Tibial artery (tissue), 4 donors: ENCODE measurements at regions not wholly inside any gene's neighbourhood (a gene's known extent, or its start where the extent isn't known, plus 50 kb on each side); places are given as distances from the start of the nearest gene placed in this dataset.

Experiments
- DNase-seq, 2 donors: peaks; one replicate each; pipeline ENCODE4 v3.0.0-alpha.2; 2019
- H3K27ac ChIP-seq, 2 donors: fragments of 200-600 bp; sonication (generic) in 1 of 2; 1 replicate in 1 of 2; 2 replicates in 1 of 2; pipeline ENCODE4 v1.5.1; 2018 to 2019; ENCODE audit warnings: mild to moderate bottlenecking in 1 of 2
- H3K27me3 ChIP-seq, 2 donors: fragments of 200-600 bp; sonication (generic) in 1 of 2; one replicate each; pipeline versions ENCODE4 v1.5.1 to v1.6.0; 2016 to 2019
- H3K36me3 ChIP-seq, 3 donors: fragments of 200-600 bp; sonication (generic) in 2 of 3; one replicate each; pipeline ENCODE4 v1.5.1; 2016 to 2019; ENCODE audit warnings: mild to moderate bottlenecking in 2 of 3
- H3K4me1 ChIP-seq, 4 donors: fragments of 200-600 bp; sonication (generic) in 2 of 4; 1 replicate in 3 of 4; 2 replicates in 1 of 4; pipeline ENCODE4 v1.5.1; 2016 to 2019
- H3K4me3 ChIP-seq, 2 donors: fragments of 200-600 bp; sonication (generic) in 1 of 2; 1 replicate in 1 of 2; 2 replicates in 1 of 2; pipeline ENCODE4 v1.5.1; 2018 to 2019; ENCODE audit warnings: mild to moderate bottlenecking in 2 of 2
- H3K9me3 ChIP-seq, 3 donors: fragments of 200-600 bp; sonication (generic) in 1 of 3; one replicate each; pipeline ENCODE4 v1.5.1; 2016 to 2019
- CTCF ChIP-seq, 2 experiments: fragments of 200-600 bp in 1 of 2; fragments of 450-650 bp in 1 of 2; IDR thresholded peaks; one replicate each; pipeline ENCODE4 v1.5.1; 2017 to 2019; ENCODE audit warnings: antibody characterized with exemption in 2 of 2, mild to moderate bottlenecking in 1 of 2, moderate library complexity in 1 of 2
- intact Hi-C: fragments of 100-400 bp; cut with DNase I; formaldehyde crosslinking; loops from one replicate; pipeline ENCODE4 v1.15.0; 2023; ENCODE audit warnings: low total_unique reads

DNA sequence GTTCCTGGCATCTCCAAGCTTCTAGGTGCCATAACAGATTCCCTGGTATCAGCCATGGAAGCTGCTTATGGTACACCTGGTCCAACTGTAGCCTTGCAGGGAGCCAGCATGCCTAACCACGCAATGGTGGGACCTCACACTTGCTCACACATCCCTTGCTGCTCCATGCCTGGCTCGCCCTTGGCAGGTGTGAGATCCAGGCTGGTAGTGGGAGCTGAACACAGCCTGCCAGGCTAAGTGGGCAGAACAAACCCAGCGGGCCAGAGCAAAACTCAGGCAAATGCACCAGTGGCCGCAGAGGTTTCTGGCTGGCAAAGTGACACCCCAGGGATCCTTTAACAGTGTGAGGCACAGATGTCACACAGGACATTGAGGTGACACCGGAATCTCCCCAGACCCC lies 185.8 kb downstream of the NDUFA10 start:
- peaks cover 0 to 5% (median 0%) of the 10 kb centered on the region in 3 donors for H3K9me3 ChIP-seq
- no peaks in the 10 kb centered on the region for H3K36me3 ChIP-seq
- no peak for TF ChIP-seq CTCF (IDR thresholded peaks at IDR 0.05)
- intact Hi-C loops = no loop called here
- H3K27me3 ChIP-seq = no peaks in the 10 kb centered on the region
- no peak overlapping the region for H3K27ac ChIP-seq
- DNase-seq = peak in 1 of 2 donors; percentile 40
- no peak overlapping the region for H3K4me3 ChIP-seq
- H3K4me1 ChIP-seq = no peaks in the 10 kb centered on the region

- H3K4me1 ChIP-seq = no peaks in the 10 kb centered on the region
Measured at GRCh38 chr2:239836021-239836765, 188.9 kb downstream of the NDUFA10 start.

DNA sequence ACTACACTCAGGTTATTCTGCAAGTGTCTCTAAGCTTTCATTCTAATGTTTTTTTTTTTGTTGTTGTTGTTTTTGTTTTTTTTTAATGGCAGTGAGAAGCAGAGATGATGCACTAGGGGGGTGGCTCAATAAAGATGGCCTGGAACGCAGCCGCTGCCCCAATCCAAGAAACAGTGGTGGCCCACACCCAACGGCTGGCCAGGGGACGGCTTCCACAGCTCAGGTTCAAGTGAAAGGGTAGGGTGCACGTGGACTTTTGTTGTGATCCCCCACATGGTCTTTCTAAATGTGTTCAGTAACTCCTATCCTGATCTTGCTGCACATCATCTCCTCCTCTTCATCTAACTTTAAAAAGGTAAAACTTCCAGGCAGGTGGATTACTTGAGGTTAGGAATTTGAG lies 190.1 kb downstream of the NDUFA10 start:
- H3K27me3 ChIP-seq = no peaks in the 10 kb centered on the region

More at GRCh38 chr2:239836021-239836765, 188.9 kb downstream of the NDUFA10 start:
- no peak overlapping the region for H3K27ac ChIP-seq
- no peak overlapping the region for H3K4me3 ChIP-seq
- no peaks in the 10 kb centered on the region for H3K36me3 ChIP-seq
- no peak for TF ChIP-seq CTCF (IDR thresholded peaks at IDR 0.05)
- no peaks in the 10 kb centered on the region for H3K27me3 ChIP-seq
- intact Hi-C loops = no loop called here
- H3K9me3 ChIP-seq = no peaks in the 10 kb centered on the region
- DNase-seq = peak in 1 of 2 donors; percentile 40

GRCh38 chr2:239834143-239834542 lies 191.0 kb downstream of the NDUFA10 start:
- intact Hi-C loops = no loop called here
- no peaks in the 10 kb centered on the region for H3K9me3 ChIP-seq
- H3K36me3 ChIP-seq = no peaks in the 10 kb centered on the region
- H3K4me1 ChIP-seq = peaks cover 0 to 18% (median 0%) of the 10 kb centered on the region in 4 donors
- no peak for TF ChIP-seq CTCF (IDR thresholded peaks at IDR 0.05)
- H3K27ac ChIP-seq = no peak overlapping the region
- no peak overlapping the region for H3K4me3 ChIP-seq
- peak in 1 of 2 donors; percentile 48 for DNase-seq
- H3K27me3 ChIP-seq = no peaks in the 10 kb centered on the region

More for the DNA sequence above, 190.1 kb downstream of the NDUFA10 start:
- H3K4me1 ChIP-seq = peaks cover 0 to 9% (median 0%) of the 10 kb centered on the region in 4 donors
- no peak for DNase-seq
- H3K36me3 ChIP-seq = no peaks in the 10 kb centered on the region
- no peaks in the 10 kb centered on the region for H3K9me3 ChIP-seq
- no peak for TF ChIP-seq CTCF (IDR thresholded peaks at IDR 0.05)
- H3K4me3 ChIP-seq = no peak overlapping the region
- intact Hi-C loops = no loop called here
- H3K27ac ChIP-seq = no peak overlapping the region

DNA sequence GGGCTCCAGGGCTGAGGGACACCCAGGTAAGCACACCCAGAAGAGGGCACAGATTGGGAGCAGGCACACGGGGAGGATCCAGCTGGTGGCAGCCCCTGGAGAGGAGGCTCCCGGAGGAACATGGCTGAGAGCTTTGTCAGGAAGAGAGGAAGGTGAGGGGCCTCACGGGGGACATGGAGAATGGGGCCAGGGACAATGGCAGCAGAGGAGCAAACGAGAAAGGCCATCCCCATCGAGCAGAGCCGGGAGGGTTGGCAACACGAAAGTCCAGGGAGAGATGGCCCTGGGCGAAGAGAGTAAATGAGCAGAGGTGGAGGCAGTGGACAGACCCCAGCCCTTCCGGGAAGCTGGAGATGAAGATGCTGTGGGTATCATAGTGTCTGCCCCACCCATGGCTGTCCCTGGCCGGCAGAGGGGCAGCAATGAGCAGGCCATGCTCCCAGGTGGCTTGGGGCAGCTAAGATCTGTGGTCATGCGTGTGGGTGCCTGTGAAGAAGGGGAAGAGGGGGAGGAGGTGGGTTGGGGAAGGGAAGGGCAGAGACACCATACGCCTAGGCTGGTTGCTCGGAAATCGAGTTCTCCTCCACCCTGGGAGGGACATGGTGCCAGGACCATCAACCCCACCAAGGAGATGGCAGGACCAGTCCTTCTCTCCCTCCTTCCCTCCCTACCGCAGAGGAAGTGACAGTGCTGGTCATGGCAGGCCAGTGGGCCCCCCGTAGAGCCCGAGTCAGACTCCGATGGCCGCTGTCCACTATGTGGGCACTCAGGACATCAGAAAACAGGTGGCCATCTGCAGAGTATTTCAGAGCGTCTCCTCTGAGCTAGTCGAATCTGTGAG lies 191.7 kb downstream of the NDUFA10 start:
- Histone ChIP-seq H3K27ac (no peak overlapping the region), H3K4me1 (peaks cover 0 to 24% (median 0%) of the 10 kb centered on the region in 4 donors), H3K9me3 (no peaks in the 10 kb centered on the region), H3K36me3 (no peaks in the 10 kb centered on the region), H3K4me3 (no peak overlapping the region), H3K27me3 (no peaks in the 10 kb centered on the region)
- TF ChIP-seq CTCF (IDR thresholded peaks at IDR 0.05) = no peak
- intact Hi-C loops = no loop called here
- peak in 1 of 2 donors; percentile 28 for DNase-seq
